ENCODE measurements at regions not wholly inside any gene's neighbourhood (a gene's known extent, or its start where the extent isn't known, plus 50 kb on each side); places are given as distances from the start of the nearest gene placed in this dataset.

- in situ Hi-C loops (cut with MboI) (no loop called here), intact Hi-C loops (cut with micrococcal nuclease; ENCODE audit: unreplicated experiment) (no loop called here)
- DNase-seq (ENCODE audit: low read depth, low spot score) (no peak), FAIRE-seq (no peak), ATAC-seq (no peak)
- H3K4me2 ChIP-seq (ENCODE audit: control insufficient read depth, insufficient read depth), result no peak overlapping the region
- no peaks in the 10 kb centered on the region for H3K9me3 ChIP-seq (replicated peaks; ENCODE audit: control insufficient read depth, insufficient read depth, low read length)
- no peaks in the 10 kb centered on the region for H4K20me1 ChIP-seq (ENCODE audit: control insufficient read depth, insufficient read depth)
- no peak overlapping the region for H3K4me3 ChIP-seq
- RAD21 ChIA-PET (ENCODE audit: unreplicated experiment), result no interaction called here
- WGBS (ENCODE audit: insufficient coverage, insufficient replicate concordance, low lambda C conversion rate, missing lambda C conversion rate), result 32% methylated on average over 3 of the region's 3 CpGs
- no peaks in the 10 kb centered on the region for H3K79me2 ChIP-seq (ENCODE audit: control insufficient read depth, insufficient read depth, low read length)
- no peak overlapping the region for H3K27ac ChIP-seq (ENCODE audit: control insufficient read depth, insufficient read depth)
- H2AFZ ChIP-seq (ENCODE audit: control insufficient read depth, low read depth, low read length), result no peak overlapping the region
- H3K9ac ChIP-seq (ENCODE audit: control insufficient read depth, insufficient read depth, low read length), result no peak overlapping the region
- SMC1A ChIA-PET (ENCODE audit: uncharacterized antibody, unreplicated experiment), result no interaction called here
- CTCF ChIA-PET, result no interaction called here
- H3K27me3 ChIP-seq (replicated peaks in 1 of 2; ENCODE audit: control insufficient read depth in 2 of 2, insufficient read depth in 2 of 2, low read length in 1 of 2), result no peaks in the 10 kb centered on the region; a peak in 2 of 4 replicates
- POLR2A ChIA-PET, result no interaction called here
- no peaks in the 10 kb centered on the region for H3K36me3 ChIP-seq (ENCODE audit: control insufficient read depth in 2 of 2, insufficient read depth in 2 of 2, low read length in 1 of 2)
- no TSS peak for BruUV-seq (replicated peaks)
- H3K4me1 ChIP-seq (ENCODE audit: control insufficient read depth, insufficient read depth, low read length), result no peaks in the 10 kb centered on the region
- no peak for TF ChIP-seq NR2C1 (IDR thresholded peaks at IDR 0.05)
- TF ChIP-seq RAD51 (IDR thresholded peaks at IDR 0.05), result no peak
- no peak for TF ChIP-seq HDAC6 (IDR thresholded peaks at IDR 0.05; ENCODE audit: unreplicated experiment)
- no peak for TF ChIP-seq GABPA (IDR thresholded peaks at IDR 0.05; ENCODE audit: low read depth)
- TF ChIP-seq, protein P1, sequence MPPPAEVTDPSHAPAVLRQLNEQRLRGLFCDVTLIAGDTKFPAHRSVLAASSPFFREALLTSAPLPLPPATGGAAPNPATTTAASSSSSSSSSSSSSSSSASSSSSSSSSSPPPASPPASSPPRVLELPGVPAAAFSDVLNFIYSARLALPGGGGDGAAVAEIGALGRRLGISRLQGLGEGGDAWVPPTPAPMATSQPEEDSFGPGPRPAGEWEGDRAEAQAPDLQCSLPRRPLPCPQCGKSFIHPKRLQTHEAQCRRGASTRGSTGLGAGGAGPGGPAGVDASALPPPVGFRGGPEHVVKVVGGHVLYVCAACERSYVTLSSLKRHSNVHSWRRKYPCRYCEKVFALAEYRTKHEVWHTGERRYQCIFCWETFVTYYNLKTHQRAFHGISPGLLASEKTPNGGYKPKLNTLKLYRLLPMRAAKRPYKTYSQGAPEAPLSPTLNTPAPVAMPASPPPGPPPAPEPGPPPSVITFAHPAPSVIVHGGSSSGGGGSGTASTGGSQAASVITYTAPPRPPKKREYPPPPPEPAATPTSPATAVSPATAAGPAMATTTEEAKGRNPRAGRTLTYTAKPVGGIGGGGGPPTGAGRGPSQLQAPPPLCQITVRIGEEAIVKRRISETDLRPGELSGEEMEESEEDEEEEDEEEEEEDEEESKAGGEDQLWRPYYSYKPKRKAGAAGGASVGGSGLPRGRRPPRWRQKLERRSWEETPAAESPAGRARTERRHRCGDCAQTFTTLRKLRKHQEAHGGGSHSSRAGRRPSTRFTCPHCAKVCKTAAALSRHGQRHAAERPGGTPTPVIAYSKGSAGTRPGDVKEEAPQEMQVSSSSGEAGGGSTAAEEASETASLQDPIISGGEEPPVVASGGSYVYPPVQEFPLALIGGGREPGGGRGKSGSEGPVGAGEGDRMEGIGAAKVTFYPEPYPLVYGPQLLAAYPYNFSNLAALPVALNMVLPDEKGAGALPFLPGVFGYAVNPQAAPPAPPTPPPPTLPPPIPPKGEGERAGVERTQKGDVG (CRISPR knock-in tag; IDR thresholded peaks at IDR 0.05), result no peak
- no peak for TF ChIP-seq SMAD5 (IDR thresholded peaks at IDR 0.05; ENCODE audit: low read depth)
- no peak for TF ChIP-seq IKZF1 (conservative IDR thresholded peaks at IDR 0.05)
- TF ChIP-seq, protein P2, sequence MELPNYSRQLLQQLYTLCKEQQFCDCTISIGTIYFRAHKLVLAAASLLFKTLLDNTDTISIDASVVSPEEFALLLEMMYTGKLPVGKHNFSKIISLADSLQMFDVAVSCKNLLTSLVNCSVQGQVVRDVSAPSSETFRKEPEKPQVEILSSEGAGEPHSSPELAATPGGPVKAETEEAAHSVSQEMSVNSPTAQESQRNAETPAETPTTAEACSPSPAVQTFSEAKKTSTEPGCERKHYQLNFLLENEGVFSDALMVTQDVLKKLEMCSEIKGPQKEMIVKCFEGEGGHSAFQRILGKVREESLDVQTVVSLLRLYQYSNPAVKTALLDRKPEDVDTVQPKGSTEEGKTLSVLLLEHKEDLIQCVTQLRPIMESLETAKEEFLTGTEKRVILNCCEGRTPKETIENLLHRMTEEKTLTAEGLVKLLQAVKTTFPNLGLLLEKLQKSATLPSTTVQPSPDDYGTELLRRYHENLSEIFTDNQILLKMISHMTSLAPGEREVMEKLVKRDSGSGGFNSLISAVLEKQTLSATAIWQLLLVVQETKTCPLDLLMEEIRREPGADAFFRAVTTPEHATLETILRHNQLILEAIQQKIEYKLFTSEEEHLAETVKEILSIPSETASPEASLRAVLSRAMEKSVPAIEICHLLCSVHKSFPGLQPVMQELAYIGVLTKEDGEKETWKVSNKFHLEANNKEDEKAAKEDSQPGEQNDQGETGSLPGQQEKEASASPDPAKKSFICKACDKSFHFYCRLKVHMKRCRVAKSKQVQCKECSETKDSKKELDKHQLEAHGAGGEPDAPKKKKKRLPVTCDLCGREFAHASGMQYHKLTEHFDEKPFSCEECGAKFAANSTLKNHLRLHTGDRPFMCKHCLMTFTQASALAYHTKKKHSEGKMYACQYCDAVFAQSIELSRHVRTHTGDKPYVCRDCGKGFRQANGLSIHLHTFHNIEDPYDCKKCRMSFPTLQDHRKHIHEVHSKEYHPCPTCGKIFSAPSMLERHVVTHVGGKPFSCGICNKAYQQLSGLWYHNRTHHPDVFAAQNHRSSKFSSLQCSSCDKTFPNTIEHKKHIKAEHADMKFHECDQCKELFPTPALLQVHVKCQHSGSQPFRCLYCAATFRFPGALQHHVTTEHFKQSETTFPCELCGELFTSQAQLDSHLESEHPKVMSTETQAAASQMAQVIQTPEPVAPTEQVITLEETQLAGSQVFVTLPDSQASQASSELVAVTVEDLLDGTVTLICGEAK (IDR thresholded peaks at IDR 0.05; ENCODE audit: borderline replicate concordance), result no peak
- TF ChIP-seq POLR2A (IDR thresholded peaks at IDR 0.05; ENCODE audit: low read depth, low read length), result no peak
- TF ChIP-seq, protein P3, sequence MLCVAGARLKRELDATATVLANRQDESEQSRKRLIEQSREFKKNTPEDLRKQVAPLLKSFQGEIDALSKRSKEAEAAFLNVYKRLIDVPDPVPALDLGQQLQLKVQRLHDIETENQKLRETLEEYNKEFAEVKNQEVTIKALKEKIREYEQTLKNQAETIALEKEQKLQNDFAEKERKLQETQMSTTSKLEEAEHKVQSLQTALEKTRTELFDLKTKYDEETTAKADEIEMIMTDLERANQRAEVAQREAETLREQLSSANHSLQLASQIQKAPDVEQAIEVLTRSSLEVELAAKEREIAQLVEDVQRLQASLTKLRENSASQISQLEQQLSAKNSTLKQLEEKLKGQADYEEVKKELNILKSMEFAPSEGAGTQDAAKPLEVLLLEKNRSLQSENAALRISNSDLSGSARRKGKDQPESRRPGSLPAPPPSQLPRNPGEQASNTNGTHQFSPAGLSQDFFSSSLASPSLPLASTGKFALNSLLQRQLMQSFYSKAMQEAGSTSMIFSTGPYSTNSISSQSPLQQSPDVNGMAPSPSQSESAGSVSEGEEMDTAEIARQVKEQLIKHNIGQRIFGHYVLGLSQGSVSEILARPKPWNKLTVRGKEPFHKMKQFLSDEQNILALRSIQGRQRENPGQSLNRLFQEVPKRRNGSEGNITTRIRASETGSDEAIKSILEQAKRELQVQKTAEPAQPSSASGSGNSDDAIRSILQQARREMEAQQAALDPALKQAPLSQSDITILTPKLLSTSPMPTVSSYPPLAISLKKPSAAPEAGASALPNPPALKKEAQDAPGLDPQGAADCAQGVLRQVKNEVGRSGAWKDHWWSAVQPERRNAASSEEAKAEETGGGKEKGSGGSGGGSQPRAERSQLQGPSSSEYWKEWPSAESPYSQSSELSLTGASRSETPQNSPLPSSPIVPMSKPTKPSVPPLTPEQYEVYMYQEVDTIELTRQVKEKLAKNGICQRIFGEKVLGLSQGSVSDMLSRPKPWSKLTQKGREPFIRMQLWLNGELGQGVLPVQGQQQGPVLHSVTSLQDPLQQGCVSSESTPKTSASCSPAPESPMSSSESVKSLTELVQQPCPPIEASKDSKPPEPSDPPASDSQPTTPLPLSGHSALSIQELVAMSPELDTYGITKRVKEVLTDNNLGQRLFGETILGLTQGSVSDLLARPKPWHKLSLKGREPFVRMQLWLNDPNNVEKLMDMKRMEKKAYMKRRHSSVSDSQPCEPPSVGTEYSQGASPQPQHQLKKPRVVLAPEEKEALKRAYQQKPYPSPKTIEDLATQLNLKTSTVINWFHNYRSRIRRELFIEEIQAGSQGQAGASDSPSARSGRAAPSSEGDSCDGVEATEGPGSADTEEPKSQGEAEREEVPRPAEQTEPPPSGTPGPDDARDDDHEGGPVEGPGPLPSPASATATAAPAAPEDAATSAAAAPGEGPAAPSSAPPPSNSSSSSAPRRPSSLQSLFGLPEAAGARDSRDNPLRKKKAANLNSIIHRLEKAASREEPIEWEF (IDR thresholded peaks at IDR 0.05; ENCODE audit: insufficient replicate concordance, low read depth, low read length), result no peak
- TF ChIP-seq SIN3A (IDR thresholded peaks at IDR 0.05; ENCODE audit: low read depth, low read length), result no peak
- TF ChIP-seq, protein P4, sequence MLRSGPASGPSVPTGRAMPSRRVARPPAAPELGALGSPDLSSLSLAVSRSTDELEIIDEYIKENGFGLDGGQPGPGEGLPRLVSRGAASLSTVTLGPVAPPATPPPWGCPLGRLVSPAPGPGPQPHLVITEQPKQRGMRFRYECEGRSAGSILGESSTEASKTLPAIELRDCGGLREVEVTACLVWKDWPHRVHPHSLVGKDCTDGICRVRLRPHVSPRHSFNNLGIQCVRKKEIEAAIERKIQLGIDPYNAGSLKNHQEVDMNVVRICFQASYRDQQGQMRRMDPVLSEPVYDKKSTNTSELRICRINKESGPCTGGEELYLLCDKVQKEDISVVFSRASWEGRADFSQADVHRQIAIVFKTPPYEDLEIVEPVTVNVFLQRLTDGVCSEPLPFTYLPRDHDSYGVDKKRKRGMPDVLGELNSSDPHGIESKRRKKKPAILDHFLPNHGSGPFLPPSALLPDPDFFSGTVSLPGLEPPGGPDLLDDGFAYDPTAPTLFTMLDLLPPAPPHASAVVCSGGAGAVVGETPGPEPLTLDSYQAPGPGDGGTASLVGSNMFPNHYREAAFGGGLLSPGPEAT (IDR thresholded peaks at IDR 0.05; ENCODE audit: low read depth), result no peak
These were observed 152.5 kb upstream of the ADRA1D start for GRCh38 chr20:4401601-4402000.

All from GM12878 (cell line).